GM12878 (cell line): ENCODE measurements at regions not wholly inside any gene's neighbourhood (a gene's known extent, or its start where the extent isn't known, plus 50 kb on each side); places are given as distances from the start of the nearest gene placed in this dataset.

Experiments used
- ATAC-seq: fragments of 200-7000 bp; cut with Tn5 transposase; 3 replicates; pipeline ENCODE4 v1.9.1; 2020; ENCODE audit warnings: mild to moderate bottlenecking, moderate library complexity
- BruUV-seq: library from RNA; stranded (reverse); fragments of 400-500 nt; replicated peaks from 2 replicates; lab custom pipeline; 2021; lab: Mats Ljungman, UMichigan
- CTCF ChIA-PET: fragments of 300-600 bp; sonication (Branson Sonifier 250); formaldehyde crosslinking; extraction: SDS; loops from one replicate; lab custom pipeline; 2021; ENCODE audit warnings: inconsistent platforms; lab: Yijun Ruan, JAX
- POLR2A ChIA-PET: fragments of 350-600 bp; formaldehyde crosslinking; extraction: SDS; loops from one replicate; lab custom pipeline; 2021; ENCODE audit warnings: inconsistent platforms; lab: Charles Lee
- RAD21 ChIA-PET: fragments of 300-600 bp; sonication (Branson Sonifier 250); formaldehyde crosslinking; loops from one replicate; lab custom pipeline; 2023; ENCODE audit warnings: antibody characterized with exemption; ENCODE audit not compliant: unreplicated experiment; lab: Charles Lee
- SMC1A ChIA-PET: fragments of 300-600 bp; sonication (Branson Sonifier 250); formaldehyde crosslinking; loops from one replicate; lab custom pipeline; 2023; ENCODE audit not compliant: unreplicated experiment, uncharacterized antibody; lab: Charles Lee
- DNase-seq: peaks from one replicate; pipeline ENCODE4 v3.0.0-alpha.2; 2011; ENCODE audit warnings: low read depth, low spot score
- FAIRE-seq: peaks from 3 replicates; lab custom pipeline; 2011; peaks lifted over from hg19 to GRCh38; lab: Jason Lieb, UNC
- H2AFZ ChIP-seq: 2 replicates; pipeline ENCODE4 v1.6.0; 2011; ENCODE audit warnings: low read depth, low read length, control low read depth; ENCODE audit not compliant: control insufficient read depth
- H3K27ac ChIP-seq: 2 replicates; pipeline ENCODE4 v1.5.1; 2011; ENCODE audit warnings: control low read depth; ENCODE audit not compliant: control insufficient read depth, insufficient read depth
- H3K27me3 ChIP-seq, 2 experiments: replicated peaks in 1 of 2; 2 replicates each; pipeline versions ENCODE4 v1.6.0 to v1.6.1; 2011; ENCODE audit warnings: low read length in 1 of 2; ENCODE audit not compliant: control insufficient read depth in 2 of 2, insufficient read depth in 2 of 2
- H3K36me3 ChIP-seq, 2 experiments: 2 replicates each; pipeline ENCODE4 v1.5.1; 2011; ENCODE audit warnings: low read length in 1 of 2; ENCODE audit not compliant: control insufficient read depth in 2 of 2, insufficient read depth in 2 of 2
- H3K4me1 ChIP-seq: 2 replicates; pipeline ENCODE4 v1.6.1; 2011; ENCODE audit warnings: mild to moderate bottlenecking, low read length, moderate library complexity, mixed read lengths; ENCODE audit not compliant: control insufficient read depth, insufficient read depth
- H3K4me2 ChIP-seq: 2 replicates; pipeline ENCODE4 v1.6.0; 2011; ENCODE audit warnings: control low read depth; ENCODE audit not compliant: control insufficient read depth, insufficient read depth
- H3K4me3 ChIP-seq: fragments of 200-600 bp; sonication (generic); 2 replicates; pipeline ENCODE4 v1.5.1; 2016
- H3K79me2 ChIP-seq: 2 replicates; pipeline ENCODE4 v1.6.0; 2011; ENCODE audit warnings: low read length; ENCODE audit not compliant: control insufficient read depth, insufficient read depth
- H3K9ac ChIP-seq: 2 replicates; pipeline ENCODE4 v1.8.0; 2011; ENCODE audit warnings: low read length, control low read depth, mixed read lengths; ENCODE audit not compliant: control insufficient read depth, insufficient read depth
- H3K9me3 ChIP-seq: replicated peaks from 3 replicates; pipeline ENCODE4 v1.5.1; 2011; ENCODE audit warnings: mild to moderate bottlenecking, low read length; ENCODE audit not compliant: control insufficient read depth, insufficient read depth
- H4K20me1 ChIP-seq: 2 replicates; pipeline ENCODE4 v1.6.0; 2011; ENCODE audit not compliant: control insufficient read depth, insufficient read depth
- CBFB ChIP-seq: IDR thresholded peaks from 2 replicates; pipeline ENCODE4 v1.6.1; 2016; ENCODE audit warnings: antibody characterized with exemption, low read depth
- IKZF2 ChIP-seq, 2 experiments: fragments of 450-650 bp; IDR thresholded peaks; 2 replicates each; pipeline ENCODE4 v1.6.1; 2017; ENCODE audit warnings: mild to moderate bottlenecking in 2 of 2, moderate library complexity in 2 of 2
- KAT2A ChIP-seq: conservative IDR thresholded peaks from 2 replicates; pipeline ENCODE4 v1.6.1; 2011; ENCODE audit warnings: low read depth, low read length; ENCODE audit not compliant: control insufficient read depth
- MTA2 ChIP-seq: fragments of 450-650 bp; IDR thresholded peaks from 2 replicates; pipeline ENCODE4 v1.6.1; 2016; ENCODE audit warnings: low read depth, mild to moderate bottlenecking, moderate library complexity
- NKRF ChIP-seq: fragments of 450-650 bp; conservative IDR thresholded peaks from 2 replicates; pipeline ENCODE4 v1.6.1; 2017; ENCODE audit warnings: mild to moderate bottlenecking, moderate library complexity
- SUZ12 ChIP-seq: fragments of 200-600 bp; sonication (generic); IDR thresholded peaks from one replicate; pipeline ENCODE4 v1.6.1; 2018; ENCODE audit warnings: antibody characterized with exemption, mild to moderate bottlenecking; ENCODE audit not compliant: unreplicated experiment
- ZBED1 ChIP-seq: IDR thresholded peaks from 2 replicates; pipeline ENCODE4 v1.6.1; 2016; ENCODE audit warnings: borderline replicate concordance
- WGBS: methylation state at CpG from one replicate; pipeline ENCODE4 v1.1.6; 2016; ENCODE audit warnings: low lambda C conversion rate; ENCODE audit not compliant: insufficient replicate concordance, insufficient coverage; ENCODE audit errors: missing lambda C conversion rate; 5-methylcytosine and 5-hydroxymethylcytosine counted together
- in situ Hi-C: fragments of 300-500 bp; cut with MboI; formaldehyde crosslinking; loops from 9 replicates; pipeline ENCODE4 v1.14.3; 2018; ENCODE audit warnings: mixed read lengths
- intact Hi-C: fragments of 100-400 bp; cut with micrococcal nuclease; formaldehyde crosslinking; loops from one replicate; pipeline ENCODE4 v1.14.2; 2022; ENCODE audit not compliant: unreplicated experiment
- TF ChIP-seq, protein P1 (sequence below): fragments of 450-650 bp; formaldehyde crosslinking; IDR thresholded peaks from 2 replicates; pipeline ENCODE4 v1.5.0; 2022; ENCODE audit warnings: mild to moderate bottlenecking, missing genetic modification characterization
- TF ChIP-seq, protein P2 (sequence below): fragments of 450-650 bp; IDR thresholded peaks from 2 replicates; pipeline ENCODE4 v1.6.1; 2017; ENCODE audit warnings: borderline replicate concordance
- TF ChIP-seq, protein P3 (sequence below): IDR thresholded peaks from 2 replicates; pipeline ENCODE4 v1.6.1; 2012; ENCODE audit warnings: low read depth, low read length, improper control_type of control experiment

- Histone ChIP-seq H3K4me2 (no peak overlapping the region), H3K36me3 (no peaks in the 10 kb centered on the region), H3K79me2 (no peaks in the 10 kb centered on the region), H3K4me1 (no peaks in the 10 kb centered on the region), H4K20me1 (no peaks in the 10 kb centered on the region), H3K9me3 (no peaks in the 10 kb centered on the region), H3K4me3 (no peak overlapping the region), H2AFZ (no peak overlapping the region), H3K9ac (no peak overlapping the region), H3K27ac (no peak overlapping the region), H3K27me3 (no peaks in the 10 kb centered on the region; a peak in 1 of 4 replicates)
- ChIA-PET CTCF (no interaction called here), POLR2A (no interaction called here), RAD21 (no interaction called here), SMC1A (interaction anchor here (1.4 kb wide), 1 partner anchor 9 kb away, joined by 3 read pairs; no protein-coding TSS in a partner anchor)
- FAIRE-seq (no peak), DNase-seq (no peak), ATAC-seq (no peak)
- no TSS peak for BruUV-seq
- WGBS: 9% methylated on average over 4 of the region's 4 CpGs
- TF ChIP-seq SUZ12 (no peak), KAT2A (no peak)
- intact Hi-C loops: no loop called here
- in situ Hi-C loops: no loop called here
Measured at GRCh38 chr3:159627634-159628033, 361.0 kb upstream of the IL12A start.

DNA sequence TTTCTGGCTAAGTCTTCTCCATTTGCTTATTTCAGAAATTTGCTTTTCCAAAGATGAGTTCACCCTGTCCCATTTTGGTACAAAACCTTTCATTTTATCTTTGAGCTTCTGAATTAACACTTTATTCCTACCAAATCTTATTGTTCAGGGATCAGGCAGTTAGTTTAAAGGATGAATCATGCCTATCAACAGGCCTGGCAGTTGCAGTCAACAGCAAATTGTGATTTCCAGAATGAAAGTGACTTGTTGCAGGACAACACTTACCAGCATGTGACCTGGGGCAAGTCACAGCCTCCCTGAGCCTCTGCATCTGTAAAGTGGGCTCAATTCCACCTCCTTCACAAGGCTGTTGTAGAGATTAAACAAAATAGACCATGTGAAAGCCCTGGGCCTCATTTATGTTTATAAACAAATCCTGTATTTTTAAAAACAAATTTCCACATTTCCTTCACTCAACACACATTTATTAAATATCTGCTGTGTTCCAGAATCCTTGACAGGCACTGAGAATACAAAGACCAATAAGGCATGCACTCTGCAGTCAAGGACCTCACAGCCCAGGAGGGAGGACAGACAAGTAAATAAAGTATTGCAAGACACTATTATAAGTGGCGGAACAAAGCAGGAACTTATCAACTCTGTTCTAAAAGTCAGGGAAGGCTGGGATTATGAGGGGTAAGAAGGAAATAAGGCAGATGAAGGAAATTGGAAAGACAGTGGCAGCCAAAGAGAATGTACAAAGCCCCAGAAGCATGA, 359.1 kb upstream of the IL12A start:
- ChIA-PET SMC1A (no interaction called here), RAD21 (no interaction called here), CTCF (no interaction called here), POLR2A (no interaction called here)
- H3K79me2 ChIP-seq: no peaks in the 10 kb centered on the region
- no peak overlapping the region for H3K4me2 ChIP-seq
- no peaks in the 10 kb centered on the region for H3K9me3 ChIP-seq
- no peak overlapping the region for H3K9ac ChIP-seq
- WGBS: 80% methylated on average over 1 of the region's 1 CpG
- FAIRE-seq: no peak
- no peak overlapping the region for H3K27ac ChIP-seq
- no peak overlapping the region for H3K4me3 ChIP-seq
- H4K20me1 ChIP-seq: no peaks in the 10 kb centered on the region
- no peak overlapping the region for H2AFZ ChIP-seq
- no peaks in the 10 kb centered on the region for H3K4me1 ChIP-seq
- BruUV-seq: no TSS peak
- intact Hi-C loops: no loop called here
- in situ Hi-C loops: no loop called here
- H3K36me3 ChIP-seq: no peaks in the 10 kb centered on the region
- ATAC-seq: no peak
- no peak for DNase-seq
- H3K27me3 ChIP-seq: no peaks in the 10 kb centered on the region; a peak in 1 of 4 replicates
- no peak for TF ChIP-seq NKRF
- TF ChIP-seq IKZF2 (IDR thresholded peaks at IDR 0.05): no peak
- no peak for TF ChIP-seq ZBED1
- TF ChIP-seq, protein P1, sequence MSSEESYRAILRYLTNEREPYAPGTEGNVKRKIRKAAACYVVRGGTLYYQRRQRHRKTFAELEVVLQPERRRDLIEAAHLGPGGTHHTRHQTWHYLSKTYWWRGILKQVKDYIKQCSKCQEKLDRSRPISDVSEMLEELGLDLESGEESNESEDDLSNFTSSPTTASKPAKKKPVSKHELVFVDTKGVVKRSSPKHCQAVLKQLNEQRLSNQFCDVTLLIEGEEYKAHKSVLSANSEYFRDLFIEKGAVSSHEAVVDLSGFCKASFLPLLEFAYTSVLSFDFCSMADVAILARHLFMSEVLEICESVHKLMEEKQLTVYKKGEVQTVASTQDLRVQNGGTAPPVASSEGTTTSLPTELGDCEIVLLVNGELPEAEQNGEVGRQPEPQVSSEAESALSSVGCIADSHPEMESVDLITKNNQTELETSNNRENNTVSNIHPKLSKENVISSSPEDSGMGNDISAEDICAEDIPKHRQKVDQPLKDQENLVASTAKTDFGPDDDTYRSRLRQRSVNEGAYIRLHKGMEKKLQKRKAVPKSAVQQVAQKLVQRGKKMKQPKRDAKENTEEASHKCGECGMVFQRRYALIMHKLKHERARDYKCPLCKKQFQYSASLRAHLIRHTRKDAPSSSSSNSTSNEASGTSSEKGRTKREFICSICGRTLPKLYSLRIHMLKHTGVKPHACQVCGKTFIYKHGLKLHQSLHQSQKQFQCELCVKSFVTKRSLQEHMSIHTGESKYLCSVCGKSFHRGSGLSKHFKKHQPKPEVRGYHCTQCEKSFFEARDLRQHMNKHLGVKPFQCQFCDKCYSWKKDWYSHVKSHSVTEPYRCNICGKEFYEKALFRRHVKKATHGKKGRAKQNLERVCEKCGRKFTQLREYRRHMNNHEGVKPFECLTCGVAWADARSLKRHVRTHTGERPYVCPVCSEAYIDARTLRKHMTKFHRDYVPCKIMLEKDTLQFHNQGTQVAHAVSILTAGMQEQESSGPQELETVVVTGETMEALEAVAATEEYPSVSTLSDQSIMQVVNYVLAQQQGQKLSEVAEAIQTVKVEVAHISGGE (CRISPR knock-in tag): no peak
- no peak for TF ChIP-seq CBFB
- TF ChIP-seq, protein P2, sequence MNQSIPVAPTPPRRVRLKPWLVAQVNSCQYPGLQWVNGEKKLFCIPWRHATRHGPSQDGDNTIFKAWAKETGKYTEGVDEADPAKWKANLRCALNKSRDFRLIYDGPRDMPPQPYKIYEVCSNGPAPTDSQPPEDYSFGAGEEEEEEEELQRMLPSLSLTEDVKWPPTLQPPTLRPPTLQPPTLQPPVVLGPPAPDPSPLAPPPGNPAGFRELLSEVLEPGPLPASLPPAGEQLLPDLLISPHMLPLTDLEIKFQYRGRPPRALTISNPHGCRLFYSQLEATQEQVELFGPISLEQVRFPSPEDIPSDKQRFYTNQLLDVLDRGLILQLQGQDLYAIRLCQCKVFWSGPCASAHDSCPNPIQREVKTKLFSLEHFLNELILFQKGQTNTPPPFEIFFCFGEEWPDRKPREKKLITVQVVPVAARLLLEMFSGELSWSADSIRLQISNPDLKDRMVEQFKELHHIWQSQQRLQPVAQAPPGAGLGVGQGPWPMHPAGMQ: no peak
- TF ChIP-seq, protein P3, sequence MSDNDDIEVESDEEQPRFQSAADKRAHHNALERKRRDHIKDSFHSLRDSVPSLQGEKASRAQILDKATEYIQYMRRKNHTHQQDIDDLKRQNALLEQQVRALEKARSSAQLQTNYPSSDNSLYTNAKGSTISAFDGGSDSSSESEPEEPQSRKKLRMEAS: no peak
- no peak for TF ChIP-seq MTA2
